ENCODE measurements at regions not wholly inside any gene's neighbourhood (a gene's known extent, or its start where the extent isn't known, plus 50 kb on each side); places are given as distances from the start of the nearest gene placed in this dataset.

- no peaks in the 10 kb centered on the region for H3K4me1 ChIP-seq (ENCODE audit: control insufficient read depth in 3 of 3, insufficient read depth in 2 of 3, low read depth in 1 of 3, low read length in 2 of 3)
Measured at GRCh38 chr1:196074182-196074581, 534.1 kb downstream of the KCNT2 start.

DNA sequence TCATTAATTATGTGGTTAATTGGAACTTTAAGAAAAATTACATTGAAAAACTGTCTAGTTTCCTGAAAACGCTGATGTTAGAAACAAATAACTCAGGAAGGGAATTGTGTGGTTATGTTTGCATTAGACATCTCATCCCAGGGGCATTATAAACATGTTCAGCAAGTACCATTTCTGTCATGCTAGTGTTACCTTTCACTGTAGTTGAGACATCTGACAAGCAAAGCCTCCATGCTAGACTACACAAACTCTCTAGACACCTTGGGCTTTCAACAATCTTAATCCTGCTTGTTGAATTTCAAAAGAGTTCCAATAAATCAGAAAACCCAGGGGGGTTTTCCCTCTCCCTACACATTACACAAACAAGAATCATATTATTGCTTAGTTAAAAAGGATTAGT lies 536.8 kb downstream of the KCNT2 start:
- H3K27ac ChIP-seq (ENCODE audit: low read depth in 1 of 3, low read length in 2 of 3): no peak overlapping the region
- H3K36me3 ChIP-seq (ENCODE audit: control insufficient read depth in 3 of 3, insufficient read depth in 2 of 3, low read depth in 1 of 3, low read length in 3 of 3): no peaks in the 10 kb centered on the region
- H3K27me3 ChIP-seq (ENCODE audit: control insufficient read depth in 3 of 3, insufficient read depth in 3 of 3, low read length in 3 of 3): no peaks in the 10 kb centered on the region
- FAIRE-seq (no peak), DNase-seq (no peak)
- no peaks in the 10 kb centered on the region for H3K9me3 ChIP-seq (ENCODE audit: control insufficient read depth in 2 of 2, insufficient read depth in 1 of 2, low read depth in 1 of 2, low read length in 1 of 2)
- 44 to 55% (median 49%) methylated on average over 1 of the region's 1 CpG for WGBS, 3 donors
- no peaks in the 10 kb centered on the region for H3K4me1 ChIP-seq (ENCODE audit: control insufficient read depth in 3 of 3, insufficient read depth in 2 of 3, low read depth in 1 of 3, low read length in 2 of 3)
- H3K4me3 ChIP-seq (ENCODE audit: low read depth in 1 of 3, low read length in 3 of 3): no peak overlapping the region

More at GRCh38 chr1:196074182-196074581, 534.1 kb downstream of the KCNT2 start:
- DNase-seq (no peak), FAIRE-seq (no peak)
- Histone ChIP-seq H3K36me3 (ENCODE audit: control insufficient read depth in 3 of 3, insufficient read depth in 2 of 3, low read depth in 1 of 3, low read length in 3 of 3) (no peaks in the 10 kb centered on the region), H3K9me3 (ENCODE audit: control insufficient read depth in 2 of 2, insufficient read depth in 1 of 2, low read depth in 1 of 2, low read length in 1 of 2) (no peaks in the 10 kb centered on the region), H3K4me3 (ENCODE audit: low read depth in 1 of 3, low read length in 3 of 3) (no peak overlapping the region), H3K27ac (ENCODE audit: low read depth in 1 of 3, low read length in 2 of 3) (no peak overlapping the region), H3K27me3 (ENCODE audit: control insufficient read depth in 3 of 3, insufficient read depth in 3 of 3, low read length in 3 of 3) (no peaks in the 10 kb centered on the region)

GRCh38 chr1:196070940-196071339 lies 537.3 kb downstream of the KCNT2 start:
- Histone ChIP-seq H3K36me3 (ENCODE audit: control insufficient read depth in 3 of 3, insufficient read depth in 2 of 3, low read depth in 1 of 3, low read length in 3 of 3) (no peaks in the 10 kb centered on the region), H3K4me1 (ENCODE audit: control insufficient read depth in 3 of 3, insufficient read depth in 2 of 3, low read depth in 1 of 3, low read length in 2 of 3) (no peaks in the 10 kb centered on the region), H3K27me3 (ENCODE audit: control insufficient read depth in 3 of 3, insufficient read depth in 3 of 3, low read length in 3 of 3) (no peaks in the 10 kb centered on the region), H3K27ac (ENCODE audit: low read depth in 1 of 3, low read length in 2 of 3) (no peak overlapping the region), H3K4me3 (ENCODE audit: low read depth in 1 of 3, low read length in 3 of 3) (no peak overlapping the region), H3K9me3 (ENCODE audit: control insufficient read depth in 2 of 2, insufficient read depth in 1 of 2, low read depth in 1 of 2, low read length in 1 of 2) (no peaks in the 10 kb centered on the region)
- 5 to 16% (median 6%) methylated on average over 2 of the region's 2 CpGs for WGBS, 3 donors
- FAIRE-seq: no peak
- no peak for DNase-seq

DNA sequence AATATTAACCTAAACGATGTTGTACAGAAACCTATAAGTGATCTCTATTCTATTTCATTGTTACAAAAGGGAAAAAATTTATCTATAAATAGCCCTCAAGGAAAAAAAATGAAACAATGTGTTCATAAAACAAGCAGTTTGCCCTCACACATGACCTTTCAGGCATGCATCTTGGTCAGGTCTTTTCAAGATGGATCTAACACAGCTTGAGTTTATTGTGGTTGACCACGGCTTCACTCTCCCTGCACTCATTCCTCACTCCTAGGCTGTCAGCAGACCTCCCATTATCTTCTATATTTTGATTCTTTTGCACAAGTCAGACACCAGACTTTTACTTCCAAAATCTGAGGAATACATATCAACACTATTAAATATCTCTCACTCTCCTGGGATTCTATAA lies 544.3 kb downstream of the KCNT2 start:
- H3K36me3 ChIP-seq (ENCODE audit: control insufficient read depth in 3 of 3, insufficient read depth in 2 of 3, low read depth in 1 of 3, low read length in 3 of 3): no peaks in the 10 kb centered on the region
- H3K4me1 ChIP-seq (ENCODE audit: control insufficient read depth in 3 of 3, insufficient read depth in 2 of 3, low read depth in 1 of 3, low read length in 2 of 3): no peaks in the 10 kb centered on the region
- H3K27me3 ChIP-seq (ENCODE audit: control insufficient read depth in 3 of 3, insufficient read depth in 3 of 3, low read length in 3 of 3): no peaks in the 10 kb centered on the region
- H3K4me3 ChIP-seq (ENCODE audit: low read depth in 1 of 3, low read length in 3 of 3): no peak overlapping the region
- WGBS, 3 donors: 58 to 74% (median 70%) methylated on average over 2 of the region's 2 CpGs
- H3K9me3 ChIP-seq (ENCODE audit: control insufficient read depth in 2 of 2, insufficient read depth in 1 of 2, low read depth in 1 of 2, low read length in 1 of 2): no peaks in the 10 kb centered on the region
- H3K27ac ChIP-seq (ENCODE audit: low read depth in 1 of 3, low read length in 2 of 3): no peak overlapping the region
- no peak for FAIRE-seq
- no peak for DNase-seq

GRCh38 chr1:196063294-196063693 lies 544.9 kb downstream of the KCNT2 start:
- Histone ChIP-seq H3K27ac (ENCODE audit: low read depth in 1 of 3, low read length in 2 of 3) (no peak overlapping the region), H3K36me3 (ENCODE audit: control insufficient read depth in 3 of 3, insufficient read depth in 2 of 3, low read depth in 1 of 3, low read length in 3 of 3) (no peaks in the 10 kb centered on the region), H3K4me1 (ENCODE audit: control insufficient read depth in 3 of 3, insufficient read depth in 2 of 3, low read depth in 1 of 3, low read length in 2 of 3) (no peaks in the 10 kb centered on the region), H3K27me3 (ENCODE audit: control insufficient read depth in 3 of 3, insufficient read depth in 3 of 3, low read length in 3 of 3) (no peaks in the 10 kb centered on the region), H3K9me3 (ENCODE audit: control insufficient read depth in 2 of 2, insufficient read depth in 1 of 2, low read depth in 1 of 2, low read length in 1 of 2) (no peaks in the 10 kb centered on the region), H3K4me3 (ENCODE audit: low read depth in 1 of 3, low read length in 3 of 3) (no peak overlapping the region)
- no peak for DNase-seq
- 42 to 56% (median 50%) methylated on average over 3 of the region's 3 CpGs for WGBS, 3 donors
- FAIRE-seq: no peak

DNA sequence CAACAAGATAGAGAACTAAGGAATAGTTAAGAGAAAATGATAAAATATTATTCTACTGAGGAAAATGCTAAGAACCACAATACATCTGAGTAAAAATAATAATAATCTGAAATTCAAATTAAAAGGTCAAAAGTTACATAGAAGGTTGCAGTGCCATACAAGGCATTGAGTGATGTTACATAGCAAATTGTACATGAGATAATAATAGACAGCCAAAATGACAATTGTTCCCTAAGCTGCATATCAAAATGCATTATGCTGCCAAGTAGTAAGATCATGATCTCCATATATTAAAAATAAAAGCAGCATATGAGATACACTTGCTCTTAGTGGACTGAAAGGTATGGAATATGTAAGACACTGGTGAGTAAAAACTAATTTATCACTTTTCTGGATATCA lies 547.7 kb downstream of the KCNT2 start:
- Histone ChIP-seq H3K36me3 (ENCODE audit: control insufficient read depth in 3 of 3, insufficient read depth in 2 of 3, low read depth in 1 of 3, low read length in 3 of 3) (no peaks in the 10 kb centered on the region), H3K4me1 (ENCODE audit: control insufficient read depth in 3 of 3, insufficient read depth in 2 of 3, low read depth in 1 of 3, low read length in 2 of 3) (no peaks in the 10 kb centered on the region), H3K4me3 (ENCODE audit: low read depth in 1 of 3, low read length in 3 of 3) (no peak overlapping the region), H3K27ac (ENCODE audit: low read depth in 1 of 3, low read length in 2 of 3) (no peak overlapping the region), H3K9me3 (ENCODE audit: control insufficient read depth in 2 of 2, insufficient read depth in 1 of 2, low read depth in 1 of 2, low read length in 1 of 2) (no peaks in the 10 kb centered on the region), H3K27me3 (ENCODE audit: control insufficient read depth in 3 of 3, insufficient read depth in 3 of 3, low read length in 3 of 3) (no peaks in the 10 kb centered on the region)
- FAIRE-seq: no peak
- no peak for DNase-seq

- Histone ChIP-seq H3K27me3 (ENCODE audit: control insufficient read depth in 3 of 3, insufficient read depth in 3 of 3, low read length in 3 of 3) (no peaks in the 10 kb centered on the region), H3K9me3 (ENCODE audit: control insufficient read depth in 2 of 2, insufficient read depth in 1 of 2, low read depth in 1 of 2, low read length in 1 of 2) (no peaks in the 10 kb centered on the region), H3K36me3 (ENCODE audit: control insufficient read depth in 3 of 3, insufficient read depth in 2 of 3, low read depth in 1 of 3, low read length in 3 of 3) (no peaks in the 10 kb centered on the region), H3K27ac (ENCODE audit: low read depth in 1 of 3, low read length in 2 of 3) (no peak overlapping the region), H3K4me3 (ENCODE audit: low read depth in 1 of 3, low read length in 3 of 3) (no peak overlapping the region), H3K4me1 (ENCODE audit: control insufficient read depth in 3 of 3, insufficient read depth in 2 of 3, low read depth in 1 of 3, low read length in 2 of 3) (no peaks in the 10 kb centered on the region)
- DNase-seq (no peak), FAIRE-seq (no peak)
Measured at GRCh38 chr1:196059210-196059609, 549.0 kb downstream of the KCNT2 start.

GRCh38 chr1:196056966-196057365 lies 551.3 kb downstream of the KCNT2 start:
- no peak overlapping the region for H3K4me3 ChIP-seq (ENCODE audit: low read depth in 1 of 3, low read length in 3 of 3)
- FAIRE-seq (no peak), DNase-seq (no peak)
- 17 to 50% (median 25%) methylated on average over 4 of the region's 4 CpGs for WGBS, 3 donors
- H3K4me1 ChIP-seq (ENCODE audit: control insufficient read depth in 3 of 3, insufficient read depth in 2 of 3, low read depth in 1 of 3, low read length in 2 of 3): no peaks in the 10 kb centered on the region
- no peaks in the 10 kb centered on the region for H3K9me3 ChIP-seq (ENCODE audit: control insufficient read depth in 2 of 2, insufficient read depth in 1 of 2, low read depth in 1 of 2, low read length in 1 of 2)
- H3K27ac ChIP-seq (ENCODE audit: low read depth in 1 of 3, low read length in 2 of 3): no peak overlapping the region
- no peaks in the 10 kb centered on the region for H3K27me3 ChIP-seq (ENCODE audit: control insufficient read depth in 3 of 3, insufficient read depth in 3 of 3, low read length in 3 of 3)
- H3K36me3 ChIP-seq (ENCODE audit: control insufficient read depth in 3 of 3, insufficient read depth in 2 of 3, low read depth in 1 of 3, low read length in 3 of 3): no peaks in the 10 kb centered on the region

DNA sequence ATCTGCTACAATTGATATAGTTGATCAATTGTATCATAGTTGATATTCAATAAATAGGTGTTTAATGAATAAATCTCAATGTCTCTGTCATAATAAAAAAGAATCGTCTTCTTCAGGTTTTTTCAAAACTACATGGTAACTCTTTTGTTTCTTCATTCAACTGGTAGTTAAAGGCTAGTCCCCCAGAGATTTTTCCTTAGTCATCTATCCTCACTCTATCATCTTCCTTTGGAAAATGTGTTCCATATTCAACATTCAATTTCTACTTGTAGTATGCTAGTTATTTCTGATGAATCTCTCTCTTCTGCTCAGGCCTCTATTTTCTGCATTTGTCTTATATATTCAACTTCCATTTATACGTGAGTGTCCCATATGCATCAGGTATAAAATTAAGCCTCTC lies 558.8 kb downstream of the KCNT2 start:
- H3K9me3 ChIP-seq (ENCODE audit: control insufficient read depth in 2 of 2, insufficient read depth in 1 of 2, low read depth in 1 of 2, low read length in 1 of 2): no peaks in the 10 kb centered on the region
- no peak overlapping the region for H3K27ac ChIP-seq (ENCODE audit: low read depth in 1 of 3, low read length in 2 of 3)
- no peaks in the 10 kb centered on the region for H3K4me1 ChIP-seq (ENCODE audit: control insufficient read depth in 3 of 3, insufficient read depth in 2 of 3, low read depth in 1 of 3, low read length in 2 of 3)
- H3K36me3 ChIP-seq (ENCODE audit: control insufficient read depth in 3 of 3, insufficient read depth in 2 of 3, low read depth in 1 of 3, low read length in 3 of 3): no peaks in the 10 kb centered on the region
- no peaks in the 10 kb centered on the region for H3K27me3 ChIP-seq (ENCODE audit: control insufficient read depth in 3 of 3, insufficient read depth in 3 of 3, low read length in 3 of 3)
- DNase-seq: no peak
- FAIRE-seq: no peak
- no peak overlapping the region for H3K4me3 ChIP-seq (ENCODE audit: low read depth in 1 of 3, low read length in 3 of 3)
- 83 to 89% (median 86%) methylated on average over 2 of the region's 2 CpGs for WGBS, 3 donors
